Smooth muscle cell (in vitro differentiated cells): ENCODE measurements at regions not wholly inside any gene's neighbourhood (a gene's known extent, or its start where the extent isn't known, plus 50 kb on each side); places are given as distances from the start of the nearest gene placed in this dataset.

Experiments used
- DNase-seq: peaks from one replicate; lab custom pipeline; 2025; ENCODE audit not compliant: unreplicated experiment; lab: John Stamatoyannopoulos, UW
- H2AFZ ChIP-seq: fragments of 200-600 bp; sonication (generic); 2 replicates; pipeline ENCODE4 v1.6.0; 2016; ENCODE audit warnings: antibody characterized with exemption, low read depth, mild to moderate bottlenecking
- H3F3A ChIP-seq: fragments of 200-600 bp; sonication (generic); 2 replicates; pipeline ENCODE4 v1.6.0; 2017; ENCODE audit warnings: antibody characterized with exemption, low read depth
- H3K27ac ChIP-seq: fragments of 200-600 bp; sonication (generic); 2 replicates; pipeline ENCODE4 v1.5.1; 2016; ENCODE audit warnings: low read depth, mild to moderate bottlenecking
- H3K27me3 ChIP-seq: fragments of 200-600 bp; sonication (generic); 2 replicates; pipeline ENCODE4 v1.6.1; 2016; ENCODE audit warnings: low read depth, mild to moderate bottlenecking
- H3K36me3 ChIP-seq: fragments of 200-600 bp; sonication (generic); 2 replicates; pipeline ENCODE4 v1.5.1; 2016; ENCODE audit warnings: low read depth
- H3K4me1 ChIP-seq: fragments of 200-600 bp; sonication (generic); 2 replicates; pipeline ENCODE4 v1.5.1; 2016; ENCODE audit warnings: low read depth
- H3K4me2 ChIP-seq: fragments of 200-600 bp; sonication (generic); 2 replicates; pipeline ENCODE4 v1.6.0; 2016; ENCODE audit warnings: mild to moderate bottlenecking
- H3K4me3 ChIP-seq: fragments of 200-600 bp; sonication (generic); 2 replicates; pipeline ENCODE4 v1.5.1; 2016; ENCODE audit warnings: mild to moderate bottlenecking
- H3K79me2 ChIP-seq: fragments of 200-600 bp; sonication (generic); 2 replicates; pipeline ENCODE4 v1.6.0; 2016; ENCODE audit warnings: low read depth, mild to moderate bottlenecking
- H3K9ac ChIP-seq: fragments of 200-600 bp; sonication (generic); 2 replicates; pipeline ENCODE4 v1.6.0; 2016; ENCODE audit warnings: low read depth
- H3K9me3 ChIP-seq: fragments of 200-600 bp; sonication (generic); replicated peaks from 2 replicates; pipeline ENCODE4 v1.5.1; 2016; ENCODE audit warnings: low read depth
- H4K20me1 ChIP-seq: fragments of 200-600 bp; sonication (generic); 2 replicates; pipeline ENCODE4 v1.6.0; 2016; ENCODE audit warnings: low read depth
- WGBS: methylation state at CpG from one replicate; pipeline ENCODE4 v1.1.7; 2016; ENCODE audit warnings: low lambda C conversion rate; 5-methylcytosine and 5-hydroxymethylcytosine counted together
- TF ChIP-seq, protein P1 (sequence below): fragments of 200-600 bp; sonication (generic); IDR thresholded peaks from 2 replicates; pipeline ENCODE4 v1.5.1; 2017; ENCODE audit warnings: borderline replicate concordance, mild to moderate bottlenecking, antibody characterized with exemption; ENCODE audit not compliant: insufficient read depth, poor library complexity, severe bottlenecking

DNA sequence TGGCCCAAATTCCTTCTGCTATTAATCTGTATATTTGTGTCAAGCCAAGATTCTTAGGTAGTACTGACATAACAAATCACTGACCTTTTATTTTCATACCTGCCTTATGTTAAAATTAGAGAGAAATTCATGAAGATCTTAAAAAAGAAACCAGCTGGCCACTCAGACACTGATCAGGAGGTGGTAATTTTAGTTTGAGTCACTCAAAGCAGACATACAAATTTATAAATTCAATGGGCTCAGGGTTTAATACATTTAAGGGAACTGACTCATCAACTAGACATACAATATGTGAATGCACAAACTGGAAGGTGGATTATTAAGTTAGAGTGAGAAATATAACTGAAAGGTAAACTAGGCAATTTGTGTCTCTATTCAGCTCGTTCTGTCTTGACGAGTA, 711.9 kb upstream of the EYS start:
- Histone ChIP-seq H3K79me2 (no peaks in the 10 kb centered on the region), H3K36me3 (no peaks in the 10 kb centered on the region), H3K27me3 (no peaks in the 10 kb centered on the region), H3K4me1 (no peaks in the 10 kb centered on the region), H3K9ac (no peak overlapping the region), H4K20me1 (no peaks in the 10 kb centered on the region), H3K9me3 (no peaks in the 10 kb centered on the region), H3K4me3 (no peak overlapping the region), H2AFZ (peak overlapping the region; percentile 19), H3F3A (no peaks in the 10 kb centered on the region), H3K27ac (no peak overlapping the region), H3K4me2 (no peak overlapping the region)
- DNase-seq: no peak
- 89% methylated on average over 2 of the region's 2 CpGs for WGBS
- TF ChIP-seq, protein P1, sequence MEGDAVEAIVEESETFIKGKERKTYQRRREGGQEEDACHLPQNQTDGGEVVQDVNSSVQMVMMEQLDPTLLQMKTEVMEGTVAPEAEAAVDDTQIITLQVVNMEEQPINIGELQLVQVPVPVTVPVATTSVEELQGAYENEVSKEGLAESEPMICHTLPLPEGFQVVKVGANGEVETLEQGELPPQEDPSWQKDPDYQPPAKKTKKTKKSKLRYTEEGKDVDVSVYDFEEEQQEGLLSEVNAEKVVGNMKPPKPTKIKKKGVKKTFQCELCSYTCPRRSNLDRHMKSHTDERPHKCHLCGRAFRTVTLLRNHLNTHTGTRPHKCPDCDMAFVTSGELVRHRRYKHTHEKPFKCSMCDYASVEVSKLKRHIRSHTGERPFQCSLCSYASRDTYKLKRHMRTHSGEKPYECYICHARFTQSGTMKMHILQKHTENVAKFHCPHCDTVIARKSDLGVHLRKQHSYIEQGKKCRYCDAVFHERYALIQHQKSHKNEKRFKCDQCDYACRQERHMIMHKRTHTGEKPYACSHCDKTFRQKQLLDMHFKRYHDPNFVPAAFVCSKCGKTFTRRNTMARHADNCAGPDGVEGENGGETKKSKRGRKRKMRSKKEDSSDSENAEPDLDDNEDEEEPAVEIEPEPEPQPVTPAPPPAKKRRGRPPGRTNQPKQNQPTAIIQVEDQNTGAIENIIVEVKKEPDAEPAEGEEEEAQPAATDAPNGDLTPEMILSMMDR: no peak

DNA sequence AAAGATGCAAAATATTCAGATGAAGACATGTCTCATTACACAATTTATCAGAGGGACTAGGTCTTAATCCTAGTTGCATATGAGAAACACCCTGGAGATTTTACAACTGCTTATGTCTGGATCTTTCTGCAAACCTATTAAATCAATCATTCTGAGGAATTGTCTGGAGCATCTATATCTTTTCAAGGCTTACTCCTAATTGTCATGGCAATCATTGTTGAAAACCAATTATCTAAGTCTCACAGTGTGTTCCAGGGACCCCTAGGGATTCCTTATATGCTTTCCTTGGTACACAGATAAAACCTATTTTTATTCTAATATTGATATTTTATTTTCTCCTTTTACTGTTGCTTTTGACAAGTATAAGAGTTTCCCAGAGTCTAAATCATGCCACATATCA, 696.9 kb upstream of the EYS start:
- Histone ChIP-seq H3K36me3 (no peaks in the 10 kb centered on the region), H2AFZ (no peak overlapping the region), H3K27me3 (no peaks in the 10 kb centered on the region), H4K20me1 (no peaks in the 10 kb centered on the region), H3K27ac (no peak overlapping the region), H3K4me1 (no peaks in the 10 kb centered on the region), H3K9me3 (no peaks in the 10 kb centered on the region), H3F3A (no peaks in the 10 kb centered on the region), H3K79me2 (no peaks in the 10 kb centered on the region), H3K4me3 (no peak overlapping the region), H3K9ac (no peak overlapping the region), H3K4me2 (no peak overlapping the region)
- TF ChIP-seq, protein P1: no peak
- no peak for DNase-seq

DNA sequence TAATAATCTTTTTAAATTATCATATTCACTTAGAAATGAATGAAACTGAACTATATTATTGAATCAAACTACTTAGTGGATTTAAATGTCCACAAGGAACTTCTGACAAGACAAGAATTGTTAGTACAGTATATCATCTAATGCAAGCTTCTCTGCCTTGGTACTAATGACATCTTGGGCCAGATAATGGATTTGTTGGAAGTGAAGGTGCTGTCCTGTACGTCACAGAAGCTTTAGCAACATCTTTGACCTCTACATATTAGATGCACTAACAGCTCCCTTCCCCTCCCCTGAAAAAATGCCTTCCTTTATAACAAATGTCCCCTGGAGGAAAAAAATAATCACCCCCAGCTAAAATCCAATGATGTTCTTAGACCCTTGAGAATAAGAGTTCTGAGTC, 695.8 kb upstream of the EYS start:
- Histone ChIP-seq H3K9me3 (no peaks in the 10 kb centered on the region), H4K20me1 (no peaks in the 10 kb centered on the region), H3K9ac (no peak overlapping the region), H3K4me1 (no peaks in the 10 kb centered on the region), H3K4me2 (no peak overlapping the region), H3K27ac (no peak overlapping the region), H3K36me3 (no peaks in the 10 kb centered on the region), H3F3A (no peaks in the 10 kb centered on the region), H3K4me3 (no peak overlapping the region), H3K79me2 (no peaks in the 10 kb centered on the region), H3K27me3 (no peaks in the 10 kb centered on the region), H2AFZ (no peak overlapping the region)
- 81% methylated on average over 1 of the region's 1 CpG for WGBS
- DNase-seq: no peak
- TF ChIP-seq, protein P1: no peak

DNA sequence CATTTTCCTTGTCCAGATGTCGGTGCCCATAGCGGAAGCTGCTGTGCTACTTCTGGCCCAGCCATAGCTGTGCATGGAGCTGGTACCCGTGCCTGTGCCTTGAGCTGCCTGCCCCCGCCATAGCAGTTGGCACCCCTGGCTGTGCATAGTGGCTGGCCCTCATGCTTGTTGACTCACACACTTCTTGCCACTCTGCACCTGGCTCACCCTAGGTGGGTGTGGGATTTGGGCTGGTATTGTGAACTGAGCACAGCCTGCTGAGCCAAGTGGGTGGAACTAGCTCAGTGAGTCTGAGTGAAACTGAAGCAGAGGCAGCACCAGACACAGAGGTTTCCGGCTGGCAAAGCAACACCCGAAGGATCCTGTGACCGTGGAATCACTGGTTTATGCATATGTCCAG, 689.5 kb upstream of the EYS start:
- Histone ChIP-seq H3K36me3 (no peaks in the 10 kb centered on the region), H2AFZ (no peak overlapping the region), H3K4me3 (no peak overlapping the region), H3K9ac (no peak overlapping the region), H3K9me3 (no peaks in the 10 kb centered on the region), H3K27me3 (no peaks in the 10 kb centered on the region), H3K79me2 (no peaks in the 10 kb centered on the region), H3K4me1 (no peaks in the 10 kb centered on the region), H3F3A (no peaks in the 10 kb centered on the region), H4K20me1 (no peaks in the 10 kb centered on the region), H3K4me2 (no peak overlapping the region), H3K27ac (no peak overlapping the region)
- DNase-seq: no peak
- TF ChIP-seq, protein P1: no peak
- whole genome bisulfite sequencing: 93% methylated on average over 7 of the region's 7 CpGs
